ENCODE measurements at regions not wholly inside any gene's neighbourhood (a gene's known extent, or its start where the extent isn't known, plus 50 kb on each side); places are given as distances from the start of the nearest gene placed in this dataset.

DNA sequence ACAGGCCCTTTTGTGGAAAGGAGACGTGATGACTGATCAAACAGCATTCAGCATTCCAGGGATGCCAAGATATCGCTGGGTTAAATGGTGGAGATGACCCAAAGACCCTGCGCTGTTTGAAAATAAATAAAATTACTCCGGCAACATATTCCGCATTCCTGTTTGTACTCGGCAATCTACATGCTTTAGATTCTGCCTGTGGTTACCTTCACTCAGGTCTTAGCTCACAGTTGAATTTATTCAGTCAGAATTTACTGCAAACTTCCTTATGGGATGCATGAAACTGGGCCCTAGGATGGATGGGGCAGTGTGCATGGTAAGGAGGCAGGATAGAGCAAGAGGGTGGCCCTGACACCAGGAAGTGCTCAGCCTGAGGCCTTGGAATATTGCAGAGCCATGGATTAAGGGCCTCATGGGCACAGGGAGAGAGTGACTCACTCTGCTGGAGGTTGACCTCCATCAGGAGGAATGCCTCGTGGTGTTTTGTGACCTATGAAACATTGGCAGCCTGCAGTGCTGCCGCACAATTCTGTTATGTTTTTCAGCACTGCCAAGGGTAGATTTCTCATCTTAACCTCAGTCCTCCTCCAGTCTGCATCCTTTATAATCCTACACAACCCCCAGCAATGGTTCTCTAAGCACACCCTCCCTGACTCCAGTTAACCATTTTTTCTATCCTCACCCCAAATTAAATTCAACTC is 321.4 kb downstream of the IRS1 start (continued):
- TF ChIP-seq, protein P1, sequence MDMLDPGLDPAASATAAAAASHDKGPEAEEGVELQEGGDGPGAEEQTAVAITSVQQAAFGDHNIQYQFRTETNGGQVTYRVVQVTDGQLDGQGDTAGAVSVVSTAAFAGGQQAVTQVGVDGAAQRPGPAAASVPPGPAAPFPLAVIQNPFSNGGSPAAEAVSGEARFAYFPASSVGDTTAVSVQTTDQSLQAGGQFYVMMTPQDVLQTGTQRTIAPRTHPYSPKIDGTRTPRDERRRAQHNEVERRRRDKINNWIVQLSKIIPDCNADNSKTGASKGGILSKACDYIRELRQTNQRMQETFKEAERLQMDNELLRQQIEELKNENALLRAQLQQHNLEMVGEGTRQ (IDR thresholded peaks at IDR 0.05; ENCODE audit: low read depth, low read length), result no peak
- TF ChIP-seq, protein P1 (CRISPR knock-in tag; IDR thresholded peaks at IDR 0.05; ENCODE audit: borderline replicate concordance), result no peak
- TF ChIP-seq U2AF1 (optimal IDR thresholded peaks at IDR 0.05; ENCODE audit: low read depth, low read length), result no peak
- TF ChIP-seq, protein P2, sequence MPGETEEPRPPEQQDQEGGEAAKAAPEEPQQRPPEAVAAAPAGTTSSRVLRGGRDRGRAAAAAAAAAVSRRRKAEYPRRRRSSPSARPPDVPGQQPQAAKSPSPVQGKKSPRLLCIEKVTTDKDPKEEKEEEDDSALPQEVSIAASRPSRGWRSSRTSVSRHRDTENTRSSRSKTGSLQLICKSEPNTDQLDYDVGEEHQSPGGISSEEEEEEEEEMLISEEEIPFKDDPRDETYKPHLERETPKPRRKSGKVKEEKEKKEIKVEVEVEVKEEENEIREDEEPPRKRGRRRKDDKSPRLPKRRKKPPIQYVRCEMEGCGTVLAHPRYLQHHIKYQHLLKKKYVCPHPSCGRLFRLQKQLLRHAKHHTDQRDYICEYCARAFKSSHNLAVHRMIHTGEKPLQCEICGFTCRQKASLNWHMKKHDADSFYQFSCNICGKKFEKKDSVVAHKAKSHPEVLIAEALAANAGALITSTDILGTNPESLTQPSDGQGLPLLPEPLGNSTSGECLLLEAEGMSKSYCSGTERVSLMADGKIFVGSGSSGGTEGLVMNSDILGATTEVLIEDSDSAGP (CRISPR knock-in tag; IDR thresholded peaks at IDR 0.05; ENCODE audit: borderline replicate concordance), result 0 out of 2 replicates have a peak, but pooled peaks have one; percentile 43
- TF ChIP-seq NR1H2 (CRISPR knock-in tag; IDR thresholded peaks at IDR 0.05; ENCODE audit: borderline replicate concordance, low read depth), result no peak
- 0 out of 2 replicates have a peak, but pooled peaks have one; percentile 53 for TF ChIP-seq ZC3H13 (CRISPR knock-in tag; IDR thresholded peaks at IDR 0.05)
- TF ChIP-seq, protein P3, sequence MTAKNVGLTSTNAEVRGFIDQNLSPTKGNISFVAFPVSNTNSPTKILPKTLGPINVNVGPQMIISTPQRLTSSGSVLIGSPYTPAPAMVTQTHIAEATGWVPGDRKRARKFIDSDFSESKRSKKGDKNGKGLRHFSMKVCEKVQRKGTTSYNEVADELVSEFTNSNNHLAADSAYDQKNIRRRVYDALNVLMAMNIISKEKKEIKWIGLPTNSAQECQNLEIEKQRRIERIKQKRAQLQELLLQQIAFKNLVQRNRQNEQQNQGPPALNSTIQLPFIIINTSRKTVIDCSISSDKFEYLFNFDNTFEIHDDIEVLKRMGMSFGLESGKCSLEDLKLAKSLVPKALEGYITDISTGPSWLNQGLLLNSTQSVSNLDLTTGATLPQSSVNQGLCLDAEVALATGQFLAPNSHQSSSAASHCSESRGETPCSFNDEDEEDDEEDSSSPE (CRISPR knock-in tag; IDR thresholded peaks at IDR 0.05), result peak; percentile 35; the same call in 1 of the 2 replicates
- TF ChIP-seq, protein P4, sequence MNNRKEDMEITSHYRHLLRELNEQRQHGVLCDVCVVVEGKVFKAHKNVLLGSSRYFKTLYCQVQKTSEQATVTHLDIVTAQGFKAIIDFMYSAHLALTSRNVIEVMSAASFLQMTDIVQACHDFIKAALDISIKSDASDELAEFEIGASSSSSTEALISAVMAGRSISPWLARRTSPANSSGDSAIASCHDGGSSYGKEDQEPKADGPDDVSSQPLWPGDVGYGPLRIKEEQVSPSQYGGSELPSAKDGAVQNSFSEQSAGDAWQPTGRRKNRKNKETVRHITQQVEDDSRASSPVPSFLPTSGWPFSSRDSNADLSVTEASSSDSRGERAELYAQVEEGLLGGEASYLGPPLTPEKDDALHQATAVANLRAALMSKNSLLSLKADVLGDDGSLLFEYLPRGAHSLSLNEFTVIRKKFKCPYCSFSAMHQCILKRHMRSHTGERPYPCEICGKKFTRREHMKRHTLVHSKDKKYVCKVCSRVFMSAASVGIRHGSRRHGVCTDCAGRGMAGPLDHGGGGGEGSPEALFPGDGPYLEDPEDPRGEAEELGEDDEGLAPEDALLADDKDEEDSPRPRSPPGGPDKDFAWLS (CRISPR knock-in tag; IDR thresholded peaks at IDR 0.05; ENCODE audit: borderline replicate concordance), result no peak
- peak; percentile 33; the same call in 1 of the 2 replicates for TF ChIP-seq KDM6A (CRISPR knock-in tag; IDR thresholded peaks at IDR 0.05; ENCODE audit: low read depth)
- TF ChIP-seq ZNF343 (CRISPR knock-in tag; IDR thresholded peaks at IDR 0.05), result no peak
- TF ChIP-seq XRCC5 (optimal IDR thresholded peaks at IDR 0.05; ENCODE audit: low read length), result peak; percentile 36
- TF ChIP-seq FOXM1 (CRISPR knock-in tag; IDR thresholded peaks at IDR 0.05), result no peak
- TF ChIP-seq, protein P5, sequence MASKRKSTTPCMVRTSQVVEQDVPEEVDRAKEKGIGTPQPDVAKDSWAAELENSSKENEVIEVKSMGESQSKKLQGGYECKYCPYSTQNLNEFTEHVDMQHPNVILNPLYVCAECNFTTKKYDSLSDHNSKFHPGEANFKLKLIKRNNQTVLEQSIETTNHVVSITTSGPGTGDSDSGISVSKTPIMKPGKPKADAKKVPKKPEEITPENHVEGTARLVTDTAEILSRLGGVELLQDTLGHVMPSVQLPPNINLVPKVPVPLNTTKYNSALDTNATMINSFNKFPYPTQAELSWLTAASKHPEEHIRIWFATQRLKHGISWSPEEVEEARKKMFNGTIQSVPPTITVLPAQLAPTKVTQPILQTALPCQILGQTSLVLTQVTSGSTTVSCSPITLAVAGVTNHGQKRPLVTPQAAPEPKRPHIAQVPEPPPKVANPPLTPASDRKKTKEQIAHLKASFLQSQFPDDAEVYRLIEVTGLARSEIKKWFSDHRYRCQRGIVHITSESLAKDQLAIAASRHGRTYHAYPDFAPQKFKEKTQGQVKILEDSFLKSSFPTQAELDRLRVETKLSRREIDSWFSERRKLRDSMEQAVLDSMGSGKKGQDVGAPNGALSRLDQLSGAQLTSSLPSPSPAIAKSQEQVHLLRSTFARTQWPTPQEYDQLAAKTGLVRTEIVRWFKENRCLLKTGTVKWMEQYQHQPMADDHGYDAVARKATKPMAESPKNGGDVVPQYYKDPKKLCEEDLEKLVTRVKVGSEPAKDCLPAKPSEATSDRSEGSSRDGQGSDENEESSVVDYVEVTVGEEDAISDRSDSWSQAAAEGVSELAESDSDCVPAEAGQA (IDR thresholded peaks at IDR 0.05; ENCODE audit: low read depth), result 0 out of 2 replicates have a peak, but pooled peaks have one; percentile 40
- TF ChIP-seq, protein P5 (CRISPR knock-in tag; IDR thresholded peaks at IDR 0.05; ENCODE audit: borderline replicate concordance), result no peak
- TF ChIP-seq RCOR2 (CRISPR knock-in tag; IDR thresholded peaks at IDR 0.05), result peak; percentile 67; the same call in 1 of the 2 replicates
- no peak for TF ChIP-seq NRL (CRISPR knock-in tag; IDR thresholded peaks at IDR 0.05; ENCODE audit: borderline replicate concordance)
